ENCODE measurements at regions not wholly inside any gene's neighbourhood (a gene's known extent, or its start where the extent isn't known, plus 50 kb on each side); places are given as distances from the start of the nearest gene placed in this dataset.

DNA sequence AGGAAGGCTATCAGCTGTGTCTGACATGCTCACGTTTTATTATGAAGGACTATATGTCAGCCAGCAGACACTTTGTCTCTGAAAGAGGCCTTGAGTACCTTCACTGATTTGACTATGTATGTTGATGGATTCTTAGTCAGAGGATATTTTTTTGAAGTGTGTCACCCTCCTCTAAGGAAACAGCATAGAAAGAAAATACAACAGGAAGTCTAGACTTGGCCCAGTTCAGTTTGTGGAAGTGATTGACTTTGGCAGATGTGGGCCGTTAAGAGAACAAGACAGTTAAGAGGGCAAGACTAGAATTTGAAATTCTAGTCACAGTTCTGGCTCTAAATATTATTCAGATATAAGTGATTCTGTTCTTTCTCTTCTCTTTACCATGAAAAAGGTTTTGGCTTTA, 471.5 kb downstream of the CDH8 start:
- Histone ChIP-seq H3K4me3 (replicated peaks in 1 of 3; ENCODE audit: insufficient read depth in 1 of 3, low read depth in 2 of 3, low read length in 3 of 3) (no peak overlapping the region), H3K27ac (ENCODE audit: extremely low read length, insufficient read depth, low read length) (no peak overlapping the region), H3K9ac (ENCODE audit: insufficient read depth, low read depth, low read length) (no peak overlapping the region), H3K27me3 (ENCODE audit: control insufficient read depth in 1 of 2, insufficient read depth in 2 of 2, low read length in 2 of 2) (no peaks in the 10 kb centered on the region), H3K79me2 (ENCODE audit: insufficient read depth, low read length) (no peaks in the 10 kb centered on the region), H3K9me3 (ENCODE audit: low read length) (peaks cover 71% of the 10 kb centered on the region), H3K4me2 (ENCODE audit: low read depth, low read length) (no peak overlapping the region), H3K36me3 (replicated peaks in 1 of 2; ENCODE audit: control insufficient read depth in 1 of 2, insufficient read depth in 2 of 2, low read length in 2 of 2) (no peaks in the 10 kb centered on the region), H3K4me1 (ENCODE audit: insufficient read depth, low read length) (no peaks in the 10 kb centered on the region), H2AFZ (ENCODE audit: low read length) (no peak overlapping the region), H4K20me1 (ENCODE audit: insufficient read depth, low read length) (no peaks in the 10 kb centered on the region)
- ATAC-seq, result no peak
- ChIA-PET POLR2A (no interaction called here), CTCF (ENCODE audit: low intra/inter-chr PET ratio, low total read pairs) (no interaction called here)
- in situ Hi-C loops (cut with HindIII; ENCODE audit: extremely low pct_ligation_motif_present, low pct_unique_long_range_greater_than_20kb) (no loop called here), intact Hi-C loops (cut with micrococcal nuclease; ENCODE audit: unreplicated experiment) (loop anchor here (5.0 kb wide), 1 partner anchor 1838 kb away; no protein-coding TSS in a partner anchor)
- FAIRE-seq, result no peak
- no TSS peak for BruUV-seq (replicated peaks)
- 1% methylated on average over 2 of the region's 2 CpGs for WGBS (ENCODE audit: low lambda C conversion rate)
- no peak for DNase-seq (ENCODE audit: low spot score)
- TF ChIP-seq ZNF572 (CRISPR knock-in tag; IDR thresholded peaks at IDR 0.05), result no peak
- no peak for TF ChIP-seq ZNF746 (CRISPR knock-in tag; IDR thresholded peaks at IDR 0.05)

- DNase-seq (ENCODE audit: low spot score) (no peak), ATAC-seq (no peak), FAIRE-seq (no peak)
- POLR2A ChIA-PET, result no interaction called here
- Histone ChIP-seq H3K4me1 (ENCODE audit: insufficient read depth, low read length) (no peaks in the 10 kb centered on the region), H3K9me3 (ENCODE audit: low read length) (peaks cover 27% of the 10 kb centered on the region), H3K4me3 (replicated peaks in 1 of 3; ENCODE audit: insufficient read depth in 1 of 3, low read depth in 2 of 3, low read length in 3 of 3) (no peak overlapping the region), H3K4me2 (ENCODE audit: low read depth, low read length) (no peak overlapping the region), H4K20me1 (ENCODE audit: insufficient read depth, low read length) (no peaks in the 10 kb centered on the region), H2AFZ (ENCODE audit: low read length) (no peak overlapping the region), H3K27me3 (ENCODE audit: control insufficient read depth in 1 of 2, insufficient read depth in 2 of 2, low read length in 2 of 2) (no peaks in the 10 kb centered on the region), H3K27ac (ENCODE audit: extremely low read length, insufficient read depth, low read length) (no peak overlapping the region), H3K9ac (ENCODE audit: insufficient read depth, low read depth, low read length) (no peak overlapping the region), H3K79me2 (ENCODE audit: insufficient read depth, low read length) (no peaks in the 10 kb centered on the region), H3K36me3 (replicated peaks in 1 of 2; ENCODE audit: control insufficient read depth in 1 of 2, insufficient read depth in 2 of 2, low read length in 2 of 2) (no peaks in the 10 kb centered on the region)
- intact Hi-C loops (cut with micrococcal nuclease; ENCODE audit: unreplicated experiment) (no loop called here), in situ Hi-C loops (cut with HindIII; ENCODE audit: extremely low pct_ligation_motif_present, low pct_unique_long_range_greater_than_20kb) (no loop called here)
- BruUV-seq (replicated peaks), result no TSS peak
- TF ChIP-seq ZC3H4 (CRISPR knock-in tag; IDR thresholded peaks at IDR 0.05; ENCODE audit: borderline replicate concordance), result no peak
- TF ChIP-seq, protein P1, sequence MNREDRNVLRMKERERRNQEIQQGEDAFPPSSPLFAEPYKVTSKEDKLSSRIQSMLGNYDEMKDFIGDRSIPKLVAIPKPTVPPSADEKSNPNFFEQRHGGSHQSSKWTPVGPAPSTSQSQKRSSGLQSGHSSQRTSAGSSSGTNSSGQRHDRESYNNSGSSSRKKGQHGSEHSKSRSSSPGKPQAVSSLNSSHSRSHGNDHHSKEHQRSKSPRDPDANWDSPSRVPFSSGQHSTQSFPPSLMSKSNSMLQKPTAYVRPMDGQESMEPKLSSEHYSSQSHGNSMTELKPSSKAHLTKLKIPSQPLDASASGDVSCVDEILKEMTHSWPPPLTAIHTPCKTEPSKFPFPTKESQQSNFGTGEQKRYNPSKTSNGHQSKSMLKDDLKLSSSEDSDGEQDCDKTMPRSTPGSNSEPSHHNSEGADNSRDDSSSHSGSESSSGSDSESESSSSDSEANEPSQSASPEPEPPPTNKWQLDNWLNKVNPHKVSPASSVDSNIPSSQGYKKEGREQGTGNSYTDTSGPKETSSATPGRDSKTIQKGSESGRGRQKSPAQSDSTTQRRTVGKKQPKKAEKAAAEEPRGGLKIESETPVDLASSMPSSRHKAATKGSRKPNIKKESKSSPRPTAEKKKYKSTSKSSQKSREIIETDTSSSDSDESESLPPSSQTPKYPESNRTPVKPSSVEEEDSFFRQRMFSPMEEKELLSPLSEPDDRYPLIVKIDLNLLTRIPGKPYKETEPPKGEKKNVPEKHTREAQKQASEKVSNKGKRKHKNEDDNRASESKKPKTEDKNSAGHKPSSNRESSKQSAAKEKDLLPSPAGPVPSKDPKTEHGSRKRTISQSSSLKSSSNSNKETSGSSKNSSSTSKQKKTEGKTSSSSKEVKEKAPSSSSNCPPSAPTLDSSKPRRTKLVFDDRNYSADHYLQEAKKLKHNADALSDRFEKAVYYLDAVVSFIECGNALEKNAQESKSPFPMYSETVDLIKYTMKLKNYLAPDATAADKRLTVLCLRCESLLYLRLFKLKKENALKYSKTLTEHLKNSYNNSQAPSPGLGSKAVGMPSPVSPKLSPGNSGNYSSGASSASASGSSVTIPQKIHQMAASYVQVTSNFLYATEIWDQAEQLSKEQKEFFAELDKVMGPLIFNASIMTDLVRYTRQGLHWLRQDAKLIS (CRISPR knock-in tag; IDR thresholded peaks at IDR 0.05), result no peak
- TF ChIP-seq BRF2 (CRISPR knock-in tag; IDR thresholded peaks at IDR 0.05), result no peak
- no peak for TF ChIP-seq GTF2F1 (IDR thresholded peaks at IDR 0.05; ENCODE audit: low read length)
- no peak for TF ChIP-seq GPN1 (CRISPR knock-in tag; IDR thresholded peaks at IDR 0.05; ENCODE audit: borderline replicate concordance)
- WGBS (ENCODE audit: low lambda C conversion rate), result 32% methylated on average over 17 of the region's 24 CpGs
- CTCF ChIA-PET (ENCODE audit: low intra/inter-chr PET ratio, low total read pairs), result no interaction called here
These were observed 480.4 kb downstream of the CDH8 start for GRCh38 chr16:61555718-61556441.

Measured in HepG2 (cell line).